MG63 (cell line): ENCODE measurements at regions not wholly inside any gene's neighbourhood (a gene's known extent, or its start where the extent isn't known, plus 50 kb on each side); places are given as distances from the start of the nearest gene placed in this dataset.
"Not testable (repeated sequence)": the region's sequence is repeated elsewhere in the genome, so short reads cannot be mapped to it uniquely, and the experiment has no call there.

ENCODE experiments used
- DNase-seq: peaks from one replicate; pipeline ENCODE4 v3.0.0-alpha.2; 2020
- H3K27me3 ChIP-seq: fragments of 250-450 bp; sonication (Bioruptor Pico); 2 replicates; pipeline ENCODE4 v1.5.1; 2020; ENCODE audit warnings: mild to moderate bottlenecking, moderate library complexity
- H3K36me3 ChIP-seq: fragments of 250-450 bp; sonication (Bioruptor Pico); 2 replicates; pipeline ENCODE4 v1.5.1; 2020; ENCODE audit warnings: mild to moderate bottlenecking, moderate library complexity
- H3K4me3 ChIP-seq: fragments of 250-450 bp; sonication (Bioruptor Pico); 2 replicates; pipeline ENCODE4 v1.5.1; 2020; ENCODE audit warnings: mild to moderate bottlenecking, moderate library complexity
- H3K9me3 ChIP-seq: fragments of 250-450 bp; sonication (Bioruptor Pico); 2 replicates; pipeline ENCODE4 v1.5.1; 2020; ENCODE audit warnings: mild to moderate bottlenecking, moderate library complexity

GRCh38 chr1:65554086-65554764 is 133.8 kb downstream of the LEPR start:
- H3K36me3 ChIP-seq, DNase-seq, H3K9me3 ChIP-seq, H3K4me3 ChIP-seq, H3K27me3 ChIP-seq: not testable (repeated sequence)

GRCh38 chr1:65554829-65555228 is 134.4 kb downstream of the LEPR start:
- no peaks in the 10 kb centered on the region for H3K27me3 ChIP-seq
- no peak for DNase-seq
- H3K36me3 ChIP-seq = no peaks in the 10 kb centered on the region
- H3K4me3 ChIP-seq = no peak overlapping the region
- no peaks in the 10 kb centered on the region for H3K9me3 ChIP-seq

- DNase-seq = no peak
- H3K9me3 ChIP-seq = no peaks in the 10 kb centered on the region
- no peaks in the 10 kb centered on the region for H3K36me3 ChIP-seq
- H3K27me3 ChIP-seq = no peaks in the 10 kb centered on the region
- H3K4me3 ChIP-seq = no peak overlapping the region
Observed at GRCh38 chr1:65558215-65558614, 137.7 kb downstream of the LEPR start.

GRCh38 chr1:65564493-65564892 is 144.0 kb downstream of the LEPR start:
- Histone ChIP-seq H3K4me3 (no peak overlapping the region), H3K9me3 (no peaks in the 10 kb centered on the region), H3K27me3 (no peaks in the 10 kb centered on the region), H3K36me3 (no peaks in the 10 kb centered on the region)
- no peak for DNase-seq

- no peaks in the 10 kb centered on the region for H3K27me3 ChIP-seq
- DNase-seq = no peak
Observed at GRCh38 chr1:65568285-65568684, 147.8 kb downstream of the LEPR start.

GRCh38 chr1:65572701-65573421 is 152.4 kb downstream of the LEPR start:
- no peaks in the 10 kb centered on the region for H3K27me3 ChIP-seq
- H3K9me3 ChIP-seq = no peaks in the 10 kb centered on the region
- no peak overlapping the region for H3K4me3 ChIP-seq
- no peak for DNase-seq
- H3K36me3 ChIP-seq = no peaks in the 10 kb centered on the region

More at GRCh38 chr1:65568285-65568684, 147.8 kb downstream of the LEPR start:
- no peaks in the 10 kb centered on the region for H3K9me3 ChIP-seq
- H3K4me3 ChIP-seq = no peak overlapping the region
- no peaks in the 10 kb centered on the region for H3K36me3 ChIP-seq

GRCh38 chr1:65577278-65577677 is 156.8 kb downstream of the LEPR start:
- DNase-seq = no peak
- Histone ChIP-seq H3K4me3 (no peak overlapping the region), H3K9me3 (no peaks in the 10 kb centered on the region), H3K27me3 (no peaks in the 10 kb centered on the region), H3K36me3 (no peaks in the 10 kb centered on the region)

- not testable (repeated sequence) for H3K27me3 ChIP-seq, H3K36me3 ChIP-seq, H3K4me3 ChIP-seq, DNase-seq, H3K9me3 ChIP-seq
Observed at GRCh38 chr1:65577982-65578381, 157.5 kb downstream of the LEPR start.

GRCh38 chr1:65581119-65581518 is 160.7 kb downstream of the LEPR start:
- Histone ChIP-seq H3K27me3 (no peaks in the 10 kb centered on the region), H3K36me3 (no peaks in the 10 kb centered on the region), H3K4me3 (no peak overlapping the region), H3K9me3 (peaks cover 2% of the 10 kb centered on the region; the same call in 1 of the 2 replicates)
- DNase-seq = no peak

GRCh38 chr1:65584399-65584798 is 163.9 kb downstream of the LEPR start:
- Histone ChIP-seq H3K9me3 (peaks cover 2% of the 10 kb centered on the region; the same call in 1 of the 2 replicates), H3K36me3 (no peaks in the 10 kb centered on the region)

GRCh38 chr1:65590279-65590678 is 169.8 kb downstream of the LEPR start:
- DNase-seq = no peak
- no peaks in the 10 kb centered on the region for H3K36me3 ChIP-seq
- H3K9me3 ChIP-seq = no peaks in the 10 kb centered on the region
- H3K4me3 ChIP-seq = no peak overlapping the region
- H3K27me3 ChIP-seq = 0 out of 2 replicates have a peak, but pooled peaks cover 4% of the 10 kb centered on the region

More at GRCh38 chr1:65584399-65584798, 163.9 kb downstream of the LEPR start:
- Histone ChIP-seq H3K4me3 (no peak overlapping the region), H3K27me3 (no peaks in the 10 kb centered on the region)
- DNase-seq = no peak

- DNase-seq = no peak
- Histone ChIP-seq H3K27me3 (0 out of 2 replicates have a peak, but pooled peaks cover 4% of the 10 kb centered on the region), H3K4me3 (no peak overlapping the region), H3K36me3 (no peaks in the 10 kb centered on the region), H3K9me3 (no peaks in the 10 kb centered on the region)
Observed at GRCh38 chr1:65593516-65593915, 173.0 kb downstream of the LEPR start.

GRCh38 chr1:65595724-65596123 is 175.3 kb downstream of the LEPR start:
- H3K27me3 ChIP-seq = peaks cover 4% of the 10 kb centered on the region; the same call in 1 of the 2 replicates
- DNase-seq = no peak
- H3K36me3 ChIP-seq = no peaks in the 10 kb centered on the region
- H3K4me3 ChIP-seq = no peak overlapping the region
- H3K9me3 ChIP-seq = no peaks in the 10 kb centered on the region

- no peak for DNase-seq
- Histone ChIP-seq H3K4me3 (no peak overlapping the region), H3K36me3 (no peaks in the 10 kb centered on the region), H3K9me3 (no peaks in the 10 kb centered on the region), H3K27me3 (peaks cover 3% of the 10 kb centered on the region; the same call in 1 of the 2 replicates)
Observed at GRCh38 chr1:65596768-65597167, 176.3 kb downstream of the LEPR start.

- Histone ChIP-seq H3K36me3 (no peaks in the 10 kb centered on the region), H3K27me3 (peaks cover 2% of the 10 kb centered on the region; the same call in 1 of the 2 replicates), H3K9me3 (no peaks in the 10 kb centered on the region), H3K4me3 (no peak overlapping the region)
- DNase-seq = no peak
Observed at GRCh38 chr1:65605621-65606020, 185.2 kb downstream of the LEPR start.

GRCh38 chr1:65606426-65606825 is 186.0 kb downstream of the LEPR start:
- Histone ChIP-seq H3K36me3 (no peaks in the 10 kb centered on the region), H3K27me3 (no peaks in the 10 kb centered on the region), H3K4me3 (no peak overlapping the region), H3K9me3 (no peaks in the 10 kb centered on the region)
- DNase-seq = no peak

- H3K27me3 ChIP-seq = no peaks in the 10 kb centered on the region; the same call in 1 of the 2 replicates
- no peak for DNase-seq
- H3K9me3 ChIP-seq = no peaks in the 10 kb centered on the region
- no peaks in the 10 kb centered on the region for H3K36me3 ChIP-seq
- no peak overlapping the region for H3K4me3 ChIP-seq
Observed at GRCh38 chr1:65613884-65614283, 178.8 kb upstream of the PDE4B start.

GRCh38 chr1:65615859-65616258 is 176.8 kb upstream of the PDE4B start:
- H3K36me3 ChIP-seq = no peaks in the 10 kb centered on the region
- no peak overlapping the region for H3K4me3 ChIP-seq
- H3K27me3 ChIP-seq = no peaks in the 10 kb centered on the region; the same call in 1 of the 2 replicates
- DNase-seq = no peak
- H3K9me3 ChIP-seq = no peaks in the 10 kb centered on the region
